Epidermal melanocyte (primary cell): ENCODE measurements at regions not wholly inside any gene's neighbourhood (a gene's known extent, or its start where the extent isn't known, plus 50 kb on each side); places are given as distances from the start of the nearest gene placed in this dataset.

Experiments
- DNase-seq: peaks from one replicate; pipeline ENCODE4 v3.0.0; 2011; ENCODE audit warnings: low spot score; ENCODE audit not compliant: insufficient read length

GRCh38 chr7:84250452-84250851, 55.9 kb upstream of the SEMA3A start:
- no peak for DNase-seq

- DNase-seq = no peak
These were observed 55.1 kb upstream of the SEMA3A start for GRCh38 chr7:84249656-84250055.

- DNase-seq = no peak
These were observed 54.3 kb upstream of the SEMA3A start for GRCh38 chr7:84248843-84249242.

GRCh38 chr7:84248267-84248666, 53.7 kb upstream of the SEMA3A start:
- no peak for DNase-seq

- no peak for DNase-seq
These were observed 53.0 kb upstream of the SEMA3A start for GRCh38 chr7:84247591-84247990.

GRCh38 chr7:84245835-84246234, 51.2 kb upstream of the SEMA3A start:
- no peak for DNase-seq
